BJ (cell line): ENCODE measurements at regions not wholly inside any gene's neighbourhood (a gene's known extent, or its start where the extent isn't known, plus 50 kb on each side); places are given as distances from the start of the nearest gene placed in this dataset.

Experiments
- CTCF ChIA-PET: fragments of 350-600 bp; formaldehyde crosslinking; extraction: SDS; loops from one replicate; lab custom pipeline; 2021; ENCODE audit warnings: antibody characterized with exemption, inconsistent platforms; lab: Yijun Ruan, JAX
- POLR2A ChIA-PET: fragments of 300-600 bp; sonication (Branson Sonifier 250); formaldehyde crosslinking; extraction: SDS; loops from one replicate; lab custom pipeline; 2021; ENCODE audit warnings: antibody characterized with exemption; lab: Charles Lee
- DNase-seq: peaks from one replicate; pipeline ENCODE4 v3.0.0-alpha.2; 2011; ENCODE audit warnings: low read depth
- H3K27me3 ChIP-seq: 2 replicates; pipeline ENCODE4 v1.6.0; 2011; ENCODE audit warnings: low read length; ENCODE audit not compliant: control insufficient read depth, insufficient read depth
- H3K36me3 ChIP-seq: 2 replicates; pipeline ENCODE4 v1.5.1; 2011; ENCODE audit warnings: low read length; ENCODE audit not compliant: control insufficient read depth, insufficient read depth
- H3K4me3 ChIP-seq: 2 replicates; pipeline ENCODE4 v1.5.1; 2011; ENCODE audit warnings: low read depth, mild to moderate bottlenecking, control low read depth, low read length
- CTCF ChIP-seq: IDR thresholded peaks from 2 replicates; pipeline ENCODE4 v1.5.1; 2011; ENCODE audit warnings: low read depth, mild to moderate bottlenecking, control low read depth, inconsistent platforms, low read length, moderate library complexity; ENCODE audit not compliant: insufficient read depth

GRCh38 chr5:85823462-85824426, 794.0 kb upstream of the COX7C start:
- no peaks in the 10 kb centered on the region for H3K36me3 ChIP-seq
- no peaks in the 10 kb centered on the region for H3K27me3 ChIP-seq
- POLR2A ChIA-PET = no interaction called here
- no peak for TF ChIP-seq CTCF
- no peak overlapping the region for H3K4me3 ChIP-seq
- CTCF ChIA-PET = no interaction called here
- no peak for DNase-seq

- DNase-seq = no peak
- ChIA-PET POLR2A (no interaction called here), CTCF (no interaction called here)
- no peak overlapping the region for H3K4me3 ChIP-seq
- no peak for TF ChIP-seq CTCF
- no peaks in the 10 kb centered on the region for H3K27me3 ChIP-seq
- H3K36me3 ChIP-seq = no peaks in the 10 kb centered on the region
Observed at GRCh38 chr5:85838781-85839180, 779.0 kb upstream of the COX7C start.

- CTCF ChIA-PET = no interaction called here
Observed at GRCh38 chr5:85841653-85842052, 776.1 kb upstream of the COX7C start.

GRCh38 chr5:85843535-85843934, 774.2 kb upstream of the COX7C start:
- CTCF ChIA-PET = no interaction called here
- POLR2A ChIA-PET = no interaction called here
- Histone ChIP-seq H3K4me3 (no peak overlapping the region), H3K27me3 (no peaks in the 10 kb centered on the region), H3K36me3 (no peaks in the 10 kb centered on the region)
- TF ChIP-seq CTCF = no peak
- DNase-seq = no peak

More at GRCh38 chr5:85841653-85842052, 776.1 kb upstream of the COX7C start:
- no peak for DNase-seq
- no peaks in the 10 kb centered on the region for H3K27me3 ChIP-seq
- H3K36me3 ChIP-seq = no peaks in the 10 kb centered on the region
- TF ChIP-seq CTCF = no peak
- H3K4me3 ChIP-seq = no peak overlapping the region
- POLR2A ChIA-PET = no interaction called here

DNA sequence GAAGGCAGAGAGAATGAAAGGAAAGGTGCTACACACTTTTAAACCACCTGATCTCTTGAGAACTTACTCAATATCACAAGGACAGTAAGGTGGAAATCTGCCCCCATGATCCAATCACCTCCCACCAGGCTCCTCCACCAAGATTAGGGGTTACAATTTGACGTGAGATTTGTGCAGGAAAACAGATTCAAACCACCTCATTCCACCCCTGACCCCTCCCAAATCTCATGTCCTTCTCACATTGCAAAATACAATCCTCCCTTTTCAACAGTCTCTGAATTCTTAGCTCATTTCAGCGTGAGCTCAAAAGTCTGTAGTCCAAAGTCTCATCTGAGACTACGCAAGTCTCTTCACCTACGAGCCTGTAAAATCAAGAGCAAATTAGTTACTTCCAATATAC, 768.3 kb upstream of the COX7C start:
- Histone ChIP-seq H3K27me3 (no peaks in the 10 kb centered on the region), H3K4me3 (no peak overlapping the region), H3K36me3 (no peaks in the 10 kb centered on the region)
- ChIA-PET CTCF (no interaction called here), POLR2A (no interaction called here)
- TF ChIP-seq CTCF = no peak
- no peak for DNase-seq
